Thoracic aorta (tissue), 2 donors: ENCODE measurements at regions not wholly inside any gene's neighbourhood (a gene's known extent, or its start where the extent isn't known, plus 50 kb on each side); places are given as distances from the start of the nearest gene placed in this dataset.

Experiments used
- ATAC-seq: fragments of 150-250 bp; one replicate; pipeline ENCODE4 v1.8.0; 2017; ENCODE audit warnings: low read depth; ENCODE audit not compliant: insufficient number of reproducible peaks, low FRiP score
- DNase-seq: peaks from one replicate; pipeline ENCODE4 v3.0.0-alpha.2; 2020; ENCODE audit warnings: low spot score
- H3K27ac ChIP-seq, 2 donors: fragments of 200-600 bp; sonication (generic); 1 replicate in 1 of 2; 2 replicates in 1 of 2; pipeline ENCODE4 v1.5.1; 2016; ENCODE audit warnings: mild to moderate bottlenecking in 2 of 2, moderate library complexity in 2 of 2
- H3K27me3 ChIP-seq: fragments of 200-600 bp; sonication (generic); replicated peaks from 2 replicates; pipeline ENCODE4 v1.6.0; 2016; ENCODE audit warnings: mild to moderate bottlenecking; ENCODE audit not compliant: insufficient read depth
- H3K36me3 ChIP-seq: fragments of 200-600 bp; sonication (generic); one replicate; pipeline ENCODE4 v1.5.1; 2016
- H3K4me1 ChIP-seq, 2 donors: fragments of 200-600 bp; sonication (generic); 1 replicate in 1 of 2; 2 replicates in 1 of 2; pipeline versions ENCODE4 v1.5.1 to v1.6.0; 2016; ENCODE audit warnings: low read depth in 2 of 2, mild to moderate bottlenecking in 1 of 2; ENCODE audit not compliant: control insufficient read depth in 1 of 2
- H3K4me3 ChIP-seq: fragments of 200-600 bp; sonication (generic); 2 replicates; pipeline ENCODE4 v1.5.1; 2016; ENCODE audit warnings: mild to moderate bottlenecking
- H3K9me3 ChIP-seq: fragments of 200-600 bp; sonication (generic); 2 replicates; pipeline ENCODE4 v1.5.1; 2016
- TF ChIP-seq, protein P1 (sequence below): fragments of 200-600 bp; sonication (generic); IDR thresholded peaks from one replicate; pipeline ENCODE4 v1.5.1; 2019; ENCODE audit warnings: antibody characterized with exemption

- no peak for ATAC-seq
- TF ChIP-seq, protein P1, sequence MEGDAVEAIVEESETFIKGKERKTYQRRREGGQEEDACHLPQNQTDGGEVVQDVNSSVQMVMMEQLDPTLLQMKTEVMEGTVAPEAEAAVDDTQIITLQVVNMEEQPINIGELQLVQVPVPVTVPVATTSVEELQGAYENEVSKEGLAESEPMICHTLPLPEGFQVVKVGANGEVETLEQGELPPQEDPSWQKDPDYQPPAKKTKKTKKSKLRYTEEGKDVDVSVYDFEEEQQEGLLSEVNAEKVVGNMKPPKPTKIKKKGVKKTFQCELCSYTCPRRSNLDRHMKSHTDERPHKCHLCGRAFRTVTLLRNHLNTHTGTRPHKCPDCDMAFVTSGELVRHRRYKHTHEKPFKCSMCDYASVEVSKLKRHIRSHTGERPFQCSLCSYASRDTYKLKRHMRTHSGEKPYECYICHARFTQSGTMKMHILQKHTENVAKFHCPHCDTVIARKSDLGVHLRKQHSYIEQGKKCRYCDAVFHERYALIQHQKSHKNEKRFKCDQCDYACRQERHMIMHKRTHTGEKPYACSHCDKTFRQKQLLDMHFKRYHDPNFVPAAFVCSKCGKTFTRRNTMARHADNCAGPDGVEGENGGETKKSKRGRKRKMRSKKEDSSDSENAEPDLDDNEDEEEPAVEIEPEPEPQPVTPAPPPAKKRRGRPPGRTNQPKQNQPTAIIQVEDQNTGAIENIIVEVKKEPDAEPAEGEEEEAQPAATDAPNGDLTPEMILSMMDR: no peak
- Histone ChIP-seq H3K4me1 (no peaks in the 10 kb centered on the region), H3K27me3 (no peaks in the 10 kb centered on the region), H3K36me3 (no peaks in the 10 kb centered on the region), H3K27ac (no peak overlapping the region), H3K9me3 (no peaks in the 10 kb centered on the region), H3K4me3 (no peak overlapping the region)
- no peak for DNase-seq
These were observed 517.2 kb downstream of the RBFOX1 start for GRCh38 chr16:7849841-7850240.

GRCh38 chr16:7843261-7843660, 510.6 kb downstream of the RBFOX1 start:
- H3K27me3 ChIP-seq: no peaks in the 10 kb centered on the region
- no peak overlapping the region for H3K4me3 ChIP-seq
- DNase-seq (no peak), ATAC-seq (no peak)
- TF ChIP-seq, protein P1: no peak
- no peaks in the 10 kb centered on the region for H3K4me1 ChIP-seq
- H3K27ac ChIP-seq: no peak overlapping the region
- no peaks in the 10 kb centered on the region for H3K9me3 ChIP-seq
- H3K36me3 ChIP-seq: no peaks in the 10 kb centered on the region

DNA sequence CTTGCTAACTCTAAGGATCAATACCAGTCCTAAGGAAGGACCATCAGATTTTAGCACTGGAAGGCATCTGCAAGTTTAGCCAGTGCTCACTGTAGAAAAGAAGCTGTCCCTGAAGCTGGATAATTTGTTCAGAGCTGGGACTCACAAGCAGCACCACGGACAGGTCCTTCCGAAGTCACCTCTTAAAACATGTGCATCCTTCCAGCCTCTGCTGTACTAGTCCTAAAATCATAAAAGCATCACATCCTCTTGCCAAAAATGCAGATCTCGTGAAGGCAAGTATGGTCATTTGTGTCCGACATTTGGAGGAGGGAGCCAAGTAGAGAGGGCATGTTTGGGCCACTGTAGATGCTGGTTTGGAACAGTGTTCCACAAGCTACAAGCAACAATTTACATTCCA, 506.9 kb downstream of the RBFOX1 start:
- no peak overlapping the region for H3K4me3 ChIP-seq
- H3K9me3 ChIP-seq: no peaks in the 10 kb centered on the region
- H3K27me3 ChIP-seq: no peaks in the 10 kb centered on the region
- TF ChIP-seq, protein P1: no peak
- no peaks in the 10 kb centered on the region for H3K4me1 ChIP-seq
- H3K36me3 ChIP-seq: no peaks in the 10 kb centered on the region
- ATAC-seq (no peak), DNase-seq (no peak)
- no peak overlapping the region for H3K27ac ChIP-seq

DNA sequence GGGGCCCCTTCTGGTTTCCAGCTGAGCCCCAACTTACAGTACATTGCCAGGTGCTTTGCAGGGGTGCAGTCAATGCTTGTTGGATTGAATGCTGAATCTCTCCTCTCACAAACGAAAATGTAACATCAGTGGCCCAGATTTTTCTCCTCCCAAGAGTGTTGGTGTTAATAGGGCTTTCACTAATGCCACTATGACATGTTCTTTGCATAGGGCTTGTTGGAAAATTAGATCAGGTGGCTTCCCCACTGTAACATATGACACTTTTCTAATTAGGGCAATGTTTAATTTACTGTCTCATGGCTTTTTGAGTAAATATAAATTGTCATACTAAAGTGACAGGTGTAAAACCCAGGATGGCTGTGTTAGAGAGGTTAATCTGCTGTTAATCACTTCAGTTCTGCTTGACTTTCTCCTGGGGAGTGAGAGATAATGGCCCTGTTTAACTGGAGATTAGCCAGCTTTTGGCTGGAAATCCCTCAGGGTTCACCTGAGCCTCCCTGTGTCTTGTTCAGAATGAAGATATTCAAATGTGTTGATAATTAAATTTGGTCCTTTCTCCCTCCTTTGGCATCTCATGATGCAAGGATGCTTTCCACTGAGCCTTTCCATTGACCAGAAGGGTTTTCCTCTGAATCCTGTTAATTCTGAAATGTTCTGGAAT, 502.3 kb downstream of the RBFOX1 start:
- no peak overlapping the region for H3K27ac ChIP-seq
- H3K4me3 ChIP-seq: no peak overlapping the region
- H3K9me3 ChIP-seq: no peaks in the 10 kb centered on the region
- no peak for DNase-seq
- H3K27me3 ChIP-seq: no peaks in the 10 kb centered on the region
- no peak for ATAC-seq
- no peaks in the 10 kb centered on the region for H3K4me1 ChIP-seq
- TF ChIP-seq, protein P1: no peak
- H3K36me3 ChIP-seq: no peaks in the 10 kb centered on the region

DNA sequence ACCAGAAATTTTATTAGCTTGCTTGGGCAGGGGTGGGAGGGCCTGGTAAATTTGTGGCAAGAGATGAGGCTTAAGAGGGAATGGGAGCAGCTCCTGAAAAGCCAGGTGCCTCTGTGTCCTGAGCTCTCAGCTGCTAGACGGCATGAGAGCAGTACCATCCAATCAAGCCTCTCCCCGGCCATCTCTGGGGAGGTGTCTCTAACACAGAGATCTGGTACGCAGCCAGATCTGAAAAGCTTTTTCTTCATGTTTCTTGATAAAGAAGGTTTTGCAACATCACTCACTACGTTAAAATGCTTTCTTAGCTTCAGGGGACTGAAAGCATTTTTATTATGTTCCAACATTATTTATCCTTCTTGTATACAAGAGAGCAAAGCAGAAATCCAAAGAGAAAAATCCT, 488.2 kb downstream of the RBFOX1 start:
- Histone ChIP-seq H3K27me3 (no peaks in the 10 kb centered on the region), H3K4me1 (no peaks in the 10 kb centered on the region), H3K9me3 (no peaks in the 10 kb centered on the region), H3K27ac (no peak overlapping the region), H3K36me3 (no peaks in the 10 kb centered on the region), H3K4me3 (no peak overlapping the region)
- no peak for DNase-seq
- TF ChIP-seq, protein P1: no peak
- no peak for ATAC-seq
